Aorta (tissue), 5 donors: ENCODE measurements at regions not wholly inside any gene's neighbourhood (a gene's known extent, or its start where the extent isn't known, plus 50 kb on each side); places are given as distances from the start of the nearest gene placed in this dataset.
A peak's percentile ranks its signal among the peaks of the same experiment; 100 is the strongest.

Source experiments
- ATAC-seq: fragments of 200-7000 bp; cut with Tn5 transposase; one replicate; pipeline ENCODE4 v1.9.1; 2022; ENCODE audit warnings: moderate library complexity; ENCODE audit not compliant: low FRiP score
- DNase-seq, 2 donors: peaks; one replicate each; pipeline ENCODE4 v3.0.0-alpha.2; 2020
- H3K27ac ChIP-seq, 2 donors: one replicate each; pipeline ENCODE4 v1.5.1; 2013; ENCODE audit warnings: low read length in 2 of 2, mild to moderate bottlenecking in 2 of 2, moderate library complexity in 2 of 2, control low read depth in 1 of 2, inconsistent platforms in 1 of 2, low read depth in 1 of 2
- H3K27me3 ChIP-seq, 2 donors: one replicate each; pipeline ENCODE4 v1.6.1; 2013; ENCODE audit warnings: control low read depth in 1 of 2, low read length in 1 of 2, mild to moderate bottlenecking in 1 of 2, moderate library complexity in 1 of 2; ENCODE audit not compliant: insufficient read depth in 2 of 2, control insufficient read depth in 1 of 2
- H3K36me3 ChIP-seq, 2 donors: one replicate each; pipeline ENCODE4 v1.6.1; 2013; ENCODE audit warnings: control low read depth in 1 of 2, low read length in 1 of 2, mild to moderate bottlenecking in 1 of 2; ENCODE audit not compliant: insufficient read depth in 2 of 2, control insufficient read depth in 1 of 2
- H3K4me1 ChIP-seq, 2 donors: one replicate each; pipeline ENCODE4 v1.6.1; 2013; ENCODE audit warnings: low read length in 2 of 2, control low read depth in 1 of 2, mild to moderate bottlenecking in 1 of 2, moderate library complexity in 1 of 2; ENCODE audit not compliant: insufficient read depth in 2 of 2, control insufficient read depth in 1 of 2
- H3K4me3 ChIP-seq, 2 donors: one replicate each; pipeline ENCODE4 v1.5.1; 2013; ENCODE audit warnings: low read length in 2 of 2, control low read depth in 1 of 2, mild to moderate bottlenecking in 1 of 2
- H3K9me3 ChIP-seq: one replicate; pipeline ENCODE4 v1.6.1; 2013; ENCODE audit warnings: mild to moderate bottlenecking, low read length; ENCODE audit not compliant: control insufficient read depth
- WGBS, 2 donors: extraction: QIAGEN DNeasy Blood & Tissue Kit; methylation state at CpG; one replicate each; pipeline ENCODE4 v1.1.7; 2013; 5-methylcytosine and 5-hydroxymethylcytosine counted together
- intact Hi-C, 2 donors: fragments of 100-400 bp; cut with DNase I; formaldehyde crosslinking; loops; one replicate each; pipeline versions ENCODE4 v1.14.2 to v1.15.0; 2022
- donor health status: healthy with polysubstance abuse.
- donor health status: Bipolar disorder and iron deficiency.
- donor health status: DM: no; HTN: no; CAD: no.
- donor health status: DM: no; HTN: no; CAD: no.
- donor health status: DM: yes; HTN: yes; CAD: no.

DNA sequence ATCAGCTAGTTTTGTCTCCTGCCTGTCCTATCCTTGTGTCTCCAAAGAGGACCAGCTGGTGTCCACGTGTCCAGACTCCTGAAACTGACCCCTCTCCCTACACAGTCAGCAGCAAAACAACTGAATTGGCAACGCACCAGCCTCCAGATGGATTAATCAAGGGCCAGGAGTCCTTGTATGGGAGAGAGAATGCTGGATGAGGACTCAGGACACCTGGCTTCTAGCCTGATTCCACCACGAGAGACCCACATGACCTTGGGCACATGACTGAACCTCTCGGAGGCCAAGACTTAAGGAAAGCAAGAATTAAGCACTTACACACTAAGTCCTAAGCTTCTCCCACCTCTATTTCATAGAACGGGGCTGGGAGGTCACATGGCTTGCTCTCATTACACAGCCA is 60.4 kb upstream of the CMKLR1 start:
- 27 to 43% methylated on average over 5 of the region's 5 CpGs for WGBS, 2 donors
- no peak for DNase-seq
- H3K27ac ChIP-seq, result no peak overlapping the region

DNA sequence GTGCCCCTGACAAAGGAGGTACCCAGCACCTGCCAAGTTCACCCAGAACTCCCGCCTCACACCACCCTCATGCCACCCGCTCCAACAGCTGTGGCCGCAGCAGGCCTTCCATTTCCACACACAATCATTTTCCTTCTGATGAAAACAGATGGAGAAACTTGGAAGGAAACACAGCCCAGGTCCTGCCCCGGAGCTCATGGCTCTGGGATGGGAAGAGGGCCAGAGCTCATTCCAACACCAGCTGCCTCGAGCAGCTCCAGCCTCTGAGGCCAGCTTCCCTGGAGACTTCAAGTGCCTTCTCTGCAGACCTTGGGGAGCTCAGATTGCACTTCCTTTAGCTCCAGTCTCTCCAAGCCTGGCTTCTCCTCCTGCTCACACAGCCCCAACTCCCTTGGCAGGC is 55.1 kb upstream of the CMKLR1 start:
- WGBS, 2 donors, result 8% methylated on average over 5 of the region's 5 CpGs
- no peak overlapping the region for H3K4me3 ChIP-seq

More for the DNA sequence above, 60.4 kb upstream of the CMKLR1 start:
- Histone ChIP-seq H3K36me3 (no peaks in the 10 kb centered on the region), H3K9me3 (no peaks in the 10 kb centered on the region), H3K4me3 (no peak overlapping the region), H3K4me1 (no peaks in the 10 kb centered on the region), H3K27me3 (no peaks in the 10 kb centered on the region)
- ATAC-seq, result no peak
- intact Hi-C loops, result no loop called here

GRCh38 chr12:108392284-108392683 is 53.2 kb upstream of the CMKLR1 start:
- Histone ChIP-seq H3K27ac (no peak overlapping the region), H3K4me1 (no peaks in the 10 kb centered on the region), H3K4me3 (no peak overlapping the region), H3K9me3 (no peaks in the 10 kb centered on the region), H3K27me3 (no peaks in the 10 kb centered on the region), H3K36me3 (no peaks in the 10 kb centered on the region)
- DNase-seq (no peak), ATAC-seq (no peak)
- WGBS, 2 donors, result 96 to 97% methylated on average over 5 of the region's 5 CpGs
- intact Hi-C loops, result no loop called here

More for the DNA sequence above, 55.1 kb upstream of the CMKLR1 start:
- peak; percentile 52 for ATAC-seq
- no peaks in the 10 kb centered on the region for H3K9me3 ChIP-seq
- H3K27me3 ChIP-seq, result no peaks in the 10 kb centered on the region
- intact Hi-C loops, result no loop called here
- DNase-seq, result peak in 1 of 2 donors; percentile 75
- no peaks in the 10 kb centered on the region for H3K36me3 ChIP-seq
- no peaks in the 10 kb centered on the region for H3K4me1 ChIP-seq
- no peak overlapping the region for H3K27ac ChIP-seq

DNA sequence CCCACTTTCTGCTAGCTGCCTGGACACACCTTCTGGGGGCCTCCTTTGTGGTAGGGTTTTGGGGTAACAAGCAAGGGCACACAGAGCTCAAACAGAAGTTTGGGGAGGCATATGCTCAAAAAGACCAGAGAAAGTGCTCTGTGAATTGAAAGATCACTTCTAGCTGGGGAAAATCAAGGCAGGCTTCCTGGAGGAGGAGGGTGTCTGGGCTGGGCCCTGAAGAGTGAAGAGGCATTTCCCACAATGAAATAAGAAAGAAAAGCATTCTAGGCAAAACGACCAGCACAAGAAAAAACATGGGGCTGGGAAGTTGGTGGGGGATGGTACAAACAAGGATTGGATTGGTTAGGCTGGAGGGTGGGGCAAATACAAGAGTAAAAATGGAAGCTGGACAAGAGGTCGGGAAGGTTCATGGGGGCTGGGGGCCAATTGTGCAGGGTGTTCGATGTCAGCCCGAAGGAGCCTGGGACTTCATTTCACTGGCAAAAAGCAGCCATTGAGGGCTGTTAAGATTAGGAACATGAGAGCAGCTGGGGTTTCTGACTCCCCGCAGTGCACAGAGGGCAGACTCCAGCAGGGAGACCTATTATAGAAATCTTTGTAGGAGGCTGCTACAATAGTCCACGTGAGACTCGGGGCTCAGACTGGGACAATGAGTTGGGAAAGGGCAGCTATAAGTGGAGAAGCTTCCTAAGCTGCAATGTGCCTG is 51.5 kb upstream of the CMKLR1 start:
- DNase-seq (no peak), ATAC-seq (no peak)
- Histone ChIP-seq H3K9me3 (no peaks in the 10 kb centered on the region), H3K36me3 (no peaks in the 10 kb centered on the region), H3K4me3 (no peak overlapping the region), H3K27ac (no peak overlapping the region), H3K4me1 (no peaks in the 10 kb centered on the region), H3K27me3 (no peaks in the 10 kb centered on the region)
- intact Hi-C loops, result no loop called here
- WGBS, 2 donors, result 34 to 45% methylated on average over 7 of the region's 7 CpGs

DNA sequence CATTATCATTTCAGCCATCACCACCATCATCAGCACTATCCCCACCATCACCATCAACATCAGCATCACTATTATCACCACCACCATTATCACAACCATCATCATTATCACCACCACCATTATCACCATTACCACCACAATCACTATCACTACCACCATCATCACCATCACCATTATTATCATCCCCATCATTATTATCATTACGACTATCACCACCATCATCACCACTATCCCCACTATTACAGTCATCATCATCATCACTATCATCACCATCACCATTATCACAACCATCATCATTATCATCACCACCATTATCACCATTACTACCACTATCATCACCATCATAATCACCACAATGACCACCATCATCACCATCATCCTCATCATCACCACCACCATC is 50.4 kb upstream of the CMKLR1 start:
- H3K27ac ChIP-seq, result no peak overlapping the region
- intact Hi-C loops, result no loop called here
- DNase-seq (no peak), ATAC-seq (no peak)
- 85 to 94% methylated on average over 1 of the region's 1 CpG for WGBS, 2 donors
- H3K27me3 ChIP-seq, result no peaks in the 10 kb centered on the region
- H3K4me3 ChIP-seq, result no peak overlapping the region
- H3K36me3 ChIP-seq, result no peaks in the 10 kb centered on the region
- H3K9me3 ChIP-seq, result peaks cover 4% of the 10 kb centered on the region
- no peaks in the 10 kb centered on the region for H3K4me1 ChIP-seq
